Inflammatory macrophage treated with lipopolysaccharide for 4 hours (primary cell): ENCODE measurements at regions not wholly inside any gene's neighbourhood (a gene's known extent, or its start where the extent isn't known, plus 50 kb on each side); places are given as distances from the start of the nearest gene placed in this dataset.

Experiments
- DNase-seq: peaks from one replicate; pipeline ENCODE4 v3.0.0-alpha.2; 2020

GRCh38 chr2:181152226-181152625 is 171.8 kb downstream of the UBE2E3 start:
- DNase-seq = no peak

GRCh38 chr2:181152701-181153100 is 172.3 kb downstream of the UBE2E3 start:
- no peak for DNase-seq

GRCh38 chr2:181153886-181154285 is 173.5 kb downstream of the UBE2E3 start:
- no peak for DNase-seq

GRCh38 chr2:181157326-181157725 is 176.9 kb downstream of the UBE2E3 start:
- no peak for DNase-seq

GRCh38 chr2:181158427-181158826 is 178.0 kb downstream of the UBE2E3 start:
- no peak for DNase-seq

- no peak for DNase-seq
These were observed 181.2 kb downstream of the UBE2E3 start for GRCh38 chr2:181161615-181162014.

GRCh38 chr2:181163139-181163538 is 182.7 kb downstream of the UBE2E3 start:
- peak; percentile 53 for DNase-seq

GRCh38 chr2:181163691-181164090 is 183.3 kb downstream of the UBE2E3 start:
- no peak for DNase-seq

- DNase-seq = peak; percentile 55
These were observed 184.3 kb downstream of the UBE2E3 start for GRCh38 chr2:181164699-181165098.

- DNase-seq = peak; percentile 19
These were observed 184.9 kb downstream of the UBE2E3 start for GRCh38 chr2:181165199-181165868.

GRCh38 chr2:181169503-181169902 is 189.1 kb downstream of the UBE2E3 start:
- no peak for DNase-seq

GRCh38 chr2:181170256-181170655 is 189.9 kb downstream of the UBE2E3 start:
- no peak for DNase-seq

GRCh38 chr2:181172676-181173075 is 192.3 kb downstream of the UBE2E3 start:
- DNase-seq = no peak

GRCh38 chr2:181174611-181175580 is 194.5 kb downstream of the UBE2E3 start:
- DNase-seq = no peak

- no peak for DNase-seq
These were observed 196.1 kb downstream of the UBE2E3 start for GRCh38 chr2:181176540-181176939.

GRCh38 chr2:181177376-181177775 is 197.0 kb downstream of the UBE2E3 start:
- no peak for DNase-seq

GRCh38 chr2:181178130-181178529 is 197.7 kb downstream of the UBE2E3 start:
- DNase-seq = no peak

- peak; percentile 33 for DNase-seq
These were observed 198.5 kb downstream of the UBE2E3 start for GRCh38 chr2:181178823-181179412.

GRCh38 chr2:181183878-181184542 is 203.6 kb downstream of the UBE2E3 start:
- DNase-seq = peak; percentile 36

GRCh38 chr2:181185421-181185820 is 205.0 kb downstream of the UBE2E3 start:
- DNase-seq = peak; percentile 39

GRCh38 chr2:181185948-181186347 is 205.5 kb downstream of the UBE2E3 start:
- no peak for DNase-seq

GRCh38 chr2:181188605-181189004 is 208.2 kb downstream of the UBE2E3 start:
- no peak for DNase-seq

- no peak for DNase-seq
These were observed 209.5 kb downstream of the UBE2E3 start for GRCh38 chr2:181189951-181190350.
